Right lobe of liver (tissue), 4 donors: ENCODE measurements at regions not wholly inside any gene's neighbourhood (a gene's known extent, or its start where the extent isn't known, plus 50 kb on each side); places are given as distances from the start of the nearest gene placed in this dataset.

Source experiments
- POLR2A ChIP-seq: fragments of 450-650 bp; IDR thresholded peaks from one replicate; pipeline ENCODE4 v1.6.1; 2017; ENCODE audit warnings: antibody characterized with exemption, mild to moderate bottlenecking
- TF ChIP-seq, protein P1 (sequence below), 4 donors: fragments of 200-600 bp in 3 of 4; fragments of 450-650 bp in 1 of 4; IDR thresholded peaks; one replicate each; pipeline versions ENCODE4 v1.5.1 to v1.8.0; 2016 to 2022; ENCODE audit warnings: antibody characterized with exemption in 4 of 4, mild to moderate bottlenecking in 2 of 4
- donor health status: DM: no; HTN: no; CAD: no.
- donor health status: DM: no; HTN: no; CAD: no.
- donor health status: DM: no; HTN: yes; CAD: no.

DNA sequence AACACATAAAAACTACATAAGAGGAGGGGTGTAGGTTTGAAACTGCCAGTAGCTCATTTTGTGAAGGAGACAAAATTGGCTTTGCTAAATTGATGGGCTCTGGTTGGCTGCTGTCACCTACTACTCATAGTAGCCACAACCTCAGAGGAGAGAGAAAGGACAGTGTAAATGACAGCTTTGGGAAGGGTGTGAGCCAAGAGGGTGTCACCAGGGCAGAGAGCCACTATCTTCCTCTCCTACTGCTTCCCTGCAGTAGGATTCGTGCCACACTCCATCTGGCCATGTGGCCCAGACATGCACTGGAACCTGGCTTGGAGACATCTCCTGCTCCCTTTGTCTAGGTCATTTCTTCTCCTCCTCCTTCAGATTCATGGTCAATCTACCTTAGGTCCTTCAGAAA lies 455.9 kb downstream of the ENC1 start:
- TF ChIP-seq, protein P1, sequence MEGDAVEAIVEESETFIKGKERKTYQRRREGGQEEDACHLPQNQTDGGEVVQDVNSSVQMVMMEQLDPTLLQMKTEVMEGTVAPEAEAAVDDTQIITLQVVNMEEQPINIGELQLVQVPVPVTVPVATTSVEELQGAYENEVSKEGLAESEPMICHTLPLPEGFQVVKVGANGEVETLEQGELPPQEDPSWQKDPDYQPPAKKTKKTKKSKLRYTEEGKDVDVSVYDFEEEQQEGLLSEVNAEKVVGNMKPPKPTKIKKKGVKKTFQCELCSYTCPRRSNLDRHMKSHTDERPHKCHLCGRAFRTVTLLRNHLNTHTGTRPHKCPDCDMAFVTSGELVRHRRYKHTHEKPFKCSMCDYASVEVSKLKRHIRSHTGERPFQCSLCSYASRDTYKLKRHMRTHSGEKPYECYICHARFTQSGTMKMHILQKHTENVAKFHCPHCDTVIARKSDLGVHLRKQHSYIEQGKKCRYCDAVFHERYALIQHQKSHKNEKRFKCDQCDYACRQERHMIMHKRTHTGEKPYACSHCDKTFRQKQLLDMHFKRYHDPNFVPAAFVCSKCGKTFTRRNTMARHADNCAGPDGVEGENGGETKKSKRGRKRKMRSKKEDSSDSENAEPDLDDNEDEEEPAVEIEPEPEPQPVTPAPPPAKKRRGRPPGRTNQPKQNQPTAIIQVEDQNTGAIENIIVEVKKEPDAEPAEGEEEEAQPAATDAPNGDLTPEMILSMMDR (IDR thresholded peaks at IDR 0.05): no peak
- no peak for TF ChIP-seq POLR2A
